NCI-H774 (cell line): ENCODE measurements at regions not wholly inside any gene's neighbourhood (a gene's known extent, or its start where the extent isn't known, plus 50 kb on each side); places are given as distances from the start of the nearest gene placed in this dataset.
"Not testable (repeated sequence)": the region's sequence is repeated elsewhere in the genome, so short reads cannot be mapped to it uniquely, and the experiment has no call there.

ENCODE experiments used
- DNase-seq: peaks from one replicate; lab custom pipeline; 2025; lab: John Stamatoyannopoulos, UW

DNA sequence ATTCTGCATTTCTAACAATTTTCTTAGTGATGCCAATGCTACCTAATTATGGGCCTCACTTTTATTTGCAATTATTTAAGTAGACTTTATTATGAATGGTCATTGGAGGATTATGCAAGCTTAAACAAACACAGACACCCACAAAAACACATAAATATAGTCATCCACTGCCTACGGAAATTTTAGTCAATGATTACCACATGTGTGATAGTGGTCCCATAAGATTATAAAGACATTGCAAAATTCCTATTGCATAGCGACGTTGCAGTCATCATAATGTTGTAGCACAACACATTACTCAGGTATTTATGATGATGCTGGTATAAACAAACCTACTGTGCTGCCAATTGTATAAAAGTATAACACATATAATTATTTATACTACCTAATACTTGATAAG, 247.8 kb upstream of the ALCAM start:
- no peak for DNase-seq

DNA sequence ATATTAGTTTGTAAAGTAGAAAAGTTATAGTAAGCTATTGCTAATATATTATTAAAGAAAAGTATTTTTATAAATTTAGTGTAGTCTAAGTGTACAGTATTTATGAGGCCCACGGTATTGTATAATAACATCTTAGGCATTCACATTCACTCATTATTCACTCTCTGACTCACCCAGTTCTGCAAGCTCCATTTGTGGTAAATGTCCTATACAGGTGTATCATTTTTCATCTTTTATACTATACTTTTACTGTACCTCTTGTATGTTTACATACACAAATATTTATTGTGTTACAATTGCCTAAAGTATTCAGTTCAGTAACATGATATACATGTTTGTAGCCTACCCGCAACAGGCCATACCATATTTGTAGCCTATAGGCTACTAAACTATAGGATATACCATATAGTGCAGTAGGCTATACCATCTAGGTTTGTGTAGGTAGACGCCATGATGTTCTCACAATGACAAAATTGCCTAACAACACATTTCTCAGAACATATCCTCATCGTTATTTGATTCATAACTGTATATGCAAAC, 246.8 kb upstream of the ALCAM start:
- DNase-seq, result no peak

DNA sequence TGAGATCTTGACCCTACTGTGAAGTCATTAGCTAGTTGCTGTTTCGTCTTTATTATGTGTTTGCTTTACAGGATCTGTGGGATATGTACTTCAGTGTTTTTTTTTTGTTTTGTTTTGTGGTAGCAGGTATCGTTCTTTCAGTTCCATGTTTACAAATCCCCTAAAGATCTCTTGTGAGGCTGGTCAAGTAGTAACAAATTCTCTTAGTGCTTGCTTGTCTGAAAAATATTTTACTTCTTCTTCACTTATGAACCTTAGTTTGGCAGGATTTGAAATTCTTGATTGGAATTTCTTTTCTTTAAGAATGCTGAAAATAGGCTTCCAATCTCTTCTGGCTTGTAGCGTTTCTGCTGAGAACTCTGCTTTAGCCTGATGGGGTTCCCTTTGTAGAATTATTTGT, 235.8 kb upstream of the ALCAM start:
- DNase-seq, result no peak

DNA sequence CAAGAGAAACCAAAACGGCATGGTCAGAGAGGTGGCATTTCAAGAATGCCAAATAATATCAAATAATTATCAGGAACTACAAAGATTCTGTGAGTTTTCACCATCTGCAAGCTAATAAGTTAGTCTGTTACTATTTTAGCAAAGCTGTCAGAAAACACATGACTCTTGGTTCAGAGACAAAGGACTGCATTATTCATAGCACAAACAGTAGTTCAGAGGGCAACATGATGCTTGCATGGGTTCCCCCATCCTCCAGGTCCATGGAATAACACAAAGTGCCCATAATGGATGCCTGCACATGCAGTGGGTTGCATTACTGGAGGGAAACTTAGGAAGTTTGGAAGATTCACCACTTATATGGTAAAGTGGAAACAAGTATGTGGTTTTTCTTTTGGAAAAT, 228.8 kb upstream of the ALCAM start:
- DNase-seq, result no peak

DNA sequence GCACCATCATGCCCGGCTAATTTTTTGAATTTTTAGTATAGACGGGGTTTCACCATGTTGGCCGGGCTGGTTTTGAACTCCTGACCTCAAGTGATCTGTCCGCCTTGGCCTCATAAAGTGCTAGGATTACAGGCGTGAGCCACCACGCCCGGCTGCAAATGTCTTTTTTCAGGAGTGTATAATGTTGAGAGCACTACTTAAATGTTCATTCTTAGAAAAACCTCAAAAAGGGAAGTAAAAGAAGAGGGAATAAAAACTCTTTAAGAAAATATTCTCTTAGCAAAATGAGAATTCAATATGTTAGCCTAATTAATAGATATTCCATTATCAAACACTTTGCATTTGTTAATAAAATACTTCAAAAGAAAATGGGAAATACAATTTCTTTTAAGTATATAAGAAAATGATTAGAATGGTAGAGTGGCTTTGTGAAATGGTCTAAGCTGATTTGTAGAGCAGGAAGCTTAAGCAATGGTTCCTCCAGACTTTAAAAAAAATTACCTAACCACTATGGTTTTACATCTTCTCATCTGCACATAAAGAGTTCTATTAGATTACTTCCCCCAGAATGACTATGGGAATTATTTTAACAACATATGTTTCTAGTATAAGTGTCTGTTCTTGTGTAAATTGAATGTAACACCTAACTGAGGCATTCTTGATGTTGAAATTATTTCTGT, 226.7 kb upstream of the ALCAM start:
- no peak for DNase-seq

DNA sequence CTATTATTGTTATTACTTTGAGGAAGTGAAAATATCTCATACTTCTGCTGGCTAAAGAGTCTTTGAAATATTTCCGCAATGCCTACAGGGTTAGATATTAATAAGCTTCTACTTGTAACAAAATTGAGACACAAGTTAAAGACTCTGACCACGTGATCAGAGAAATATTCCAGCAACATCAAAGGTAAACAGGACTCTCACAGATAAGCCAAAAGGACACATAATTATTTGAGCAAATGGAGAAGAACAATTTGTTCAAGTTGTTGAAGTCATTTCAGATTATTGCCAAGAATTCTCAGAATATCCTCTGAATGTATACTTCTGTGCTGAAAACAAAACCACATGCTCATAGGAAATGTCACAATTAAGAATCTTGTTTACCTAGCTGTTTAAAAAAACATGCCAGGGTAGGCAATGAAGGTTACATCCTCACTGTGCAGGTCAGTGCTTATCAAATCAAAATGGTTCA, 225.8 kb upstream of the ALCAM start:
- DNase-seq, result no peak

DNA sequence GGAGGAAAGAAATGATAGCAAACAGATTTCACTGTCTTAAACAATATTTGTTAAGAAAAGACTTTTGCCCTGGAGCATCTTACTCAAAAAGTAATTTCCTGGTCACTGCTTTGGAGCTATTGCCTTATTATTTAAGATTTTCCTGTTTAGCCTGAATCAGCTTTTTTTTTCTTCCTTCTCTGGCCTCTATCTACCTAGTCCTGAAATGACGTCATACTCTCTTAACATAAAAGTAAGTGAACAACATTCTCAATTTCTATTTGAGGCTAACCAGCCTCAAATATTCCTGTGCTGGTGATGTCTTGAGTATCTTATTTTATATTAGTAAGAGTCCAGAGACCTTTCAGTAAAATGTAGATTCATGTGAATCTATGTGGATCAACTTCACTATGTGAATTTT, 221.9 kb upstream of the ALCAM start:
- no peak for DNase-seq

DNA sequence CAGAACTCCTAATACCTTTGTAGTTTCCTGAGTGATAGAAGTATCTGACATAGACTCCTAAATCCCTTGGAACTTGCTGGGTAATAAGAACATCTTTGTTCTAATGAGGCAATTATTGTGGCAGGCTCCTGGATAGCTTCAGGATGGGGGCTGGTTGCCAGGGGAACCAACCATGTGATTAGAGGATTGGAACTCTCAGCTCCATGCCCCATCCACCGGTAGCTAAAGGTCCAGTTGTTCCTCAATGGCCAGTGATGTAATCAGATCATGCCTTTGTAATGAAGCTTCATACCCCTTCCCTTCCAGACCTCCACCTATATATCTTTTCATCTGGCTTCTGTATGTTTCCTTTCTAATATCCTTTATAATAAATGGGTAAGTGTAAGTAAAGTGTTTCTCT, 221.2 kb upstream of the ALCAM start:
- DNase-seq, result no peak

DNA sequence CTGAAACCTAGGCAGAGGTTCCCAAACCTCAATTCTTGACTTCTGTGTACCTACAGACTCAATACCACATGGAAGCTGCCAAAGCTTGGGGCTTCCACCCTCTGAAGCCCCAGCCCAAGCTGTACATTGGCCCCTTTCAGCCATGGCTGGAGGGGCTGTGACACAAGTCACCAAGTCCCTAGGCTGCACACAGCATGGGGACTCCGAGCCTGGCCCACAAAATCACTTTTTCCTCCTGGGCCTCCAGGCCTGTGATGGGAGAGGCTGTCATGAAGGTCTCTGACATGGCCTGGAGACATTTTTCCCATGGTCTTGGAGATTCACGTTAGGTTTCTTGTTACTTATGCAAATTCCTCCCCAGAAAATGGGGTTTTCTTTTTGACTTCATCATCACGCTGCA, 217.5 kb upstream of the ALCAM start:
- not testable (repeated sequence) for DNase-seq

DNA sequence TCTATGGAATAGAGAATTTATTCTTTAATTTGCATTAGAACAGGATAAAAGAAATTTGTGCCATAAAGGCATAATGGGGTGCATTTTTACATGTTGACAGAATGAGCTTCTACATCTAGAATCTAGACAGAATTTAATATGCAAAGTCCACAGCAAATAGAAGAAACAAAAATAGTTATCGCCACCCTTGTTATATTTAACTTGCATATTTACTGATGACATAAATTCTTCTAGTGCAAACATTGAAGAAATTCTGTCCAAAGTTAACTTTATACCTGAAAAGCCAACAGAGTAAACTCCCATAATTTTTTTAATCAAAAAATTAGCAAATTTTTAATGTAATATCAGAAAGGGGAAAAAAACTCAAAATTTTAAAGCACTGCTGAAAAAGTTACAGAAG, 213.7 kb upstream of the ALCAM start:
- DNase-seq, result no peak

DNA sequence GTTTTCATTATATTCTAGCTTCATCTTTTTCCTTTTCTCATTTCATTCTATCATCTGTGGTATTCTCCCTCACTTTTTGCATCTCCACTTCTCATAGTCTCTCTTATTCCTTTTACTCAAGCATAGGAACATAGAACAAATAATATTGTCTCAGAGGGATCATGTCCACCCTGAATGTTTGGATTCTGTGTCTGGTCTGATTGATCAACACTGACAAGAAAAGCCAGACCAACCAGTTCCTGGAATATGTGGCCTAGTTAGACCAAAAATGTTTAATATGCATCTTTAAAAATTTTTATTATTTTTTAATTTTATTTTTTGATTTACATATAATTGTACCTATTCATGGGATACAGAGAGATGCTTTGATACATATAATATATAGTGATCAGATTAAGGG, 212.0 kb upstream of the ALCAM start:
- no peak for DNase-seq

DNA sequence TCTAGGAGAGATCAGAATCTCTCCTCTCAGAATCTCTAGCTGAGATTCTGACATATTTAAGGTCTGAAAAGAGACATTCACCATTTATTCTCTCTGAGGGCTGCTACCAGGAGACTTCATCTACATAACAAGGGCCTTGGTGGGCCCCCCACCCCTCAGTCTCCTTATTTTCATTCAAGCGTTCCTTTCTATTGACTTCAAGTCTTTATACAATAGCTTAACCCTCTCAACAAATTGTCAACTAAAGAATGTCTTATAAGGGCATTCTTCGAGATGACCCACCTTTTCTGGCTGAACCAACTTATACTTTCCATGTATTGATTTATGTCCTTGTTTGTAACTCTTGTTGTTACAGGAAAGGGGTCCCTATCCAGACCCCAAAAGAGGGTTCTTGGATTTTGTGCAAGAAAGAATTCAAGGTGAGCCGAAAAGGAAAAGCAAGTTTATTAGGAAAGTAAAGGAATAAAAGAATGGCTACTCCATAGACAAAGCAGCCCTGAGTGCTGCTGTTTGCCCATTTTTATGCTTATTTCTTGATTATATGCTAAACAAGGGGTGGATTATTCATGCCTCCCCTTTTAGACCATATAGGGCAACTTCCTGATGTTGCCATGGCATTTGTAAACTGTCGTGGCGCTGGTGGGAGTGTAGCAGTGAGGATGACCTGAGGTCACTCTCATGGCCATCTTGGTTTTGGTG, 209.5 kb upstream of the ALCAM start:
- no peak for DNase-seq

DNA sequence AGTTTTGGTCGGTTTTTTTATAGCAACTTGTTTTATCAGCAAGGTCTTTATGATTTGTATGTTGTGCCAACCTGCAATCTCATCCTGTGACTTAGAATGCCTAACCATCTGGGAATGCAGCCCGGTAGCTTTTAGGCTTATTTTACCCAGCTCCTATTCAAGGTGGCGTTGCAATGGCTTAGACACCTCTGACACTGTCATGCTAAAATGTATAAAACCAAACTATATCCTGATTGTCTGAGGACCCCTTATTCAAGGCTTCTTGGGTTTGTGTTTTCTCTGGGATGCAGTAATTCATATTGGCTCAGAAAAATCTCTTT, 209.0 kb upstream of the ALCAM start:
- DNase-seq, result no peak

DNA sequence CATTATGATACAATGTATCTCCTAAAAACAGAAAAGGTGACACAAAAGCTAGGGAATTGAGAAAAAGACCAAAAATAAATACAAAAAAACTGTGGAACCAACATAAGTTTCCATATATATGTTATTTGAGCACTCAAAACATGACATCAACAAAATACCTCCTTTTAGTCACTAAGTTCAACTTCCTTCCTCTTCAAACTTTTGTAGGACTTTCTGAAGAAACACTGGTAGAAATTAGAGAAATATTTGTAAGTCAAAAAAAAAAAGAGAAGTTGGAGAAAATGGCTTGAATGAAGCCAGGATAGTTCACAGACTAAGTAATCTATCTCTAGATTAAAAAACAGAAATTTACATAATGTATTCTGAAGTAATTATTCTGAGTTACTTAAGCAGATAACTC, 208.4 kb upstream of the ALCAM start:
- DNase-seq, result no peak

DNA sequence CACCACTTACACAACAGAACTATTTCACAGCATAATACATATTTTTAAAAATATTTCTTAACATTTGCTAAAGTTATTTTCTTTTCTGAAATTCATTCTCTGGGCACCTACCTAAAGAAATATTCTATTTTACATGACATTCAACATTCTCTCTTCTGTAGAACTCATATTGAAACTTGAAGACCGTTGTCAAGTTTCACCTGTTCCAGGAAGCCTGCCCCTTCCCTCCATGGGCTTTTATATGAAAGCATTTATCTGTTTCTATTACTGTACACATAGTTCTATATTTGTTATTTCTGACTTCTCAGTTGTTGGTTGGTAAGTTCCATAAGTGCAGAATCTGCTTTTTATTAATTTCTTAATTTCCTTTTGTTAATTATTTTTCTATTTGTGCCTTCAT, 204.3 kb upstream of the ALCAM start:
- no peak for DNase-seq

DNA sequence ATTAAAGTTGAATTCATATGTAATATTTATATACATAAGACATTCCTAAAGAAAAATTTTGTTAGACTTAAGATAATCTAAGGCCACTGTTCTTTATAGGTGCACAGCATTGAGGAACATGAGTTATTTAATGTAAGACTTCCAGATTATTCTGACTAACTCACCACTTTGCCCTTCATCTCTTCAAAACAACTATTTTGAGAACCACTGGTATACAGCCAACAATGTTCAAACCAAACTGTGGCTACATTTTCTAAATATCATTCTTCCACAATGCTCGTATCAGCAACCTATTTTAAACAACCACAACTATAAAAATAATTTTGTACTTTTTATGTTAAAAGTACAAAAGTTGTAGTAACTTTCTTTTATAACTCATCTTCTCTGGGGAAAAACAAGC, 199.8 kb upstream of the ALCAM start:
- DNase-seq, result no peak

DNA sequence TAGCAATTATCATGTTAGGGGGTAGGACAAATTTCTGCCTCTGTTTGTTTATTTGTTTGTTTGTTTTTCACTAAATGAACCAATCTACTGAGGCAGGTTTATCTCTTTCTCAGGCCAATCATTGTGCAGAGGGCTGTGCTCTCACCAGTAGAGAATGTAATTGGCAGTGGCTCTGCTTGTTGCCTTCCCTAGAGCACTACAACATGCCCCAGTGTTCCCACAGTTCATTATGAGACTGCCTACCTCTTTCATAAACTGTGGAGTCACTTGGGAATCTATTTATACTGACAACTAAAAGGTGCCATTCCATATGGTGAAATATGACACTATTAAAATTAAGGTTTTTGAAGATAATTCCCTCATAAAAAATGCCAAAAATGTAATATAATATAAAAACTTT, 196.3 kb upstream of the ALCAM start:
- DNase-seq, result no peak

DNA sequence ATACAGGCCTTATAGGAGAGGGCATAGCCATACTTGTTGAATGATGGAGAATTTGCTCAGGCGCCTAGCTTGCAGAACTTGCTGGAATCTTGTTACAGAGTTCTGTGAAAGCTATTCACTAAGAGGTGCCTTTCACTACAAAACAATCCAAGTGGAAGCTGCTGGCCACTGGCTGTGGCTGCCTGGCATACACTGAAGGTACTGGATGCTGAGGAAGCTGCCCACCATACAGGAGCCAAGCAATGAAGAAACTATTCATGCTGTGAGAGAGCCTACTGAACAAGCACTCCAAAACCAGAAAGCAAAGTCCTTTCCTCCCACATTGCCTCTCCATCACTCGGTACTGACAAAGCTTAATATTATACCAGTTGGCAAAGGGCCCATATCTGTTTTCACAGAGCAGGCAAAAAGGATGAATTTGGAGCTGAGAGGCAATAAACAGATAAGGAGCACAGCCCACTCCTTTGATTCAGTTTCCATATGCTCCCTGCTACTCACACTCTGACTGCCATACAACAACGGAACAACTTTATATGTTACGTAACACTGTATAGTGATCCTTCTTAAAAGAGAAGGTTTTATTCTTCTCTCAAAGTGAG, 192.6 kb upstream of the ALCAM start:
- DNase-seq, result no peak

DNA sequence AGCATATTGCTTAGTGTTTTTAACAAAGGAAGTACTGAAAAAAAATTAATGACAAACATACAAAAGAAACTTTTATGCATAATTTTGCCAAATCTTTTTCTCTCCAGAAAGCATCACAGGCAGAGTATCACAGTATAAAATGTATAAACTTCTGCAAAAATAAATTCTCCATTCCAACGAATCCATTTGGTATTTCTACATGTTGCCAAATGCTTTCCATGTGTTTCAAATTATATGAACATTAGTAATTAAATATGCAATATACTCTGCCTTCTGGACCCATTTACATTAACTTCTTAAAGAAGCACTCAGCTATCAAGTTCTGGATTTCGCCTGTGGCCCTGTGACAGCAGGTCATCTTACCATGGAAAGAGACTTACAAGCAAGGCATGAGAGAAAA, 189.1 kb upstream of the ALCAM start:
- DNase-seq, result no peak

DNA sequence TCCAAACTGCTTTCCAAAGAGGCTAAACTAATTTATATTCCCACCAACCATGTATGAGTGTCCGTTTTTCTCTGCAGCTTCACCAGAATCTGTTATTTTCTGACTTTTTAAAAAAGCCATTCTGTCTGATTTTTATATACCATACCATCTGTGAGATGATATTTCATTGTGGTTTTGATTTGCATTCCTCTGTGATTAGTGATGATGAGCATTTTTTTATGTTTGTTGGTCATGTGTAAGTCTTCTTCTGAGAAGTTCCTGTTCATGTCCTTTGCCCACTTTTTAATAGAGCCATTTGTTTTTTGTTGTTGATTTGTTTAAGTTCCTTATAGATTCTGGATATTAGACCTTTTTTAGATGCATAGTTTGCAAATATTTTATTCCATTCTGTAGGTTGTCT, 179.4 kb upstream of the ALCAM start:
- no peak for DNase-seq

DNA sequence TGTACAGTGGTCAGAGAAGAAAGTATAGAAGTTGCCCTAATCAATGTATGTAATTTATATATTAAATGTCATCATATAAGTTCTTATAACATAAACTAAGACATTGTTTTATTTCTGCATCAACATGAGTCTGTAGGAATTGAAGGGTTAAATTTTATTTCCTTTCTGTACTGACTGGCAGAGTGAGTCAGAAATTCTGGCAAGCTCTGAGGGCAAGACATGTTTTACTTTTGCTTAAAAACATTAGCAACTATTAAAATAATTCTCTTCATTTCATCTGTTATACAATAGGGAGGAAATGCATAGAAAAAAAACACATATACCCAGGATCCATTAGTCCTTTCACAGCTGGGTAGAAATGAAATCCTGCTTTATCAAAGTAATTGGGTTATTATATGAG, 171.4 kb upstream of the ALCAM start:
- no peak for DNase-seq

DNA sequence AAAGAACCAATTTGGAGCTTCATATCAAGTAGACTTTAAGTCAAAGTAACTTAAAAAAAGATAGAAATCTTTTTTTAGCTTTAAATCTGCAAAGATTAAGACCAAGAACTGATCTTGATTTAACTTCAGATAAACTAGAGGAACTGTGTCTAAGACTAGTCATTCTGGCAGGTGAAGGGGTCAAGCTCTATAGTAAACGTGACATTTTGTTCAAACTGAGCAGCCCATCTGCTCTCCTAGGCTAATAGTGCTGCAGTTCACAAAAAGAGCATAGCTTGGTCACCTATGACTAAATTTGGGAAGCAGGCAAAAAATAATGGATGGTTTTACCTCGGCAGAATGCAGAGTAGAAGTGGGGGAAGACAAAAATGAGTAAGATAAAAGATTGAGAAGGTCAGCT, 168.8 kb upstream of the ALCAM start:
- DNase-seq, result no peak

DNA sequence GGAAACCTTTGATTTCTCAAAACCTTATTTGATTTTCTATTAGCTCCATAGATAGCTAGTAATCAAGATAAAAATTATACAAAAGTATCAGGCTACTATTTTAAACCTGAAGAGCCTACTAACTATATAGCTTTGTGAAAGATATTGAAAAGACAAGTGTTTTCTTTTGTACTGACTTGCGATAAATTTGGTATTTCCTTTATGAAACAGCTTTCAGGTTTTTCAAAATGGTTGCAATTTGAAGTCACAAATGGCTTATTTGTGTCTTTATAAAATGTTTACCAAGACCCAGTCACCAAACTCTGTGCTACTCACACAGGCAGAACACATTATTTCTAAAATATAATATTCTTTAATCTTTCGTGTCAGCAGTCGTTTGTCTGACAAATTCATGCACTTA, 167.5 kb upstream of the ALCAM start:
- no peak for DNase-seq

DNA sequence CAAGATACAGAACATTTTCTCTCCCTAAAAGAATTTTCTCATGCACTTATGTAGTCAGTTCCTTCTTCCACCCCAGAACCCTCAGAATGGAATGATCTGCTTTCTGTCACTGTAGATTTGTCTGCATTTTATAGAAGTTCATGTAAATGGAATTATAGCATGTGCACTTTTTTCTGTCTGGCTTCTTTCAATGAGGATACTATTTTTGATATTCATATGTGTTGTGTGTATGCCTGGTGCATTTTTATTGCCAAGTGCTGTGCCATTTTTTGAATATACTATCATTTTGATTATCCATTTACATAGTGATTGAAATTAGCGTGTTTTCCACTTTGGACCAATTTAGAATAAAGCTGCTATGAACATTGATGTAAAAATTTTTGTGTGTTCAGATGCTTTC, 156.6 kb upstream of the ALCAM start:
- no peak for DNase-seq
